Stimulated activated CD8-positive, alpha-beta memory T cell treated with anti-CD3 and anti-CD28 coated beads, Interleukin-2, amount 100 ng/mL, for 1 hour (primary cell): ENCODE measurements at regions not wholly inside any gene's neighbourhood (a gene's known extent, or its start where the extent isn't known, plus 50 kb on each side); places are given as distances from the start of the nearest gene placed in this dataset.

Source experiments
- DNase-seq, 2 donors: peaks; one replicate each; pipeline ENCODE4 v3.0.0-alpha.2; 2020; ENCODE audit warnings: low read depth in 2 of 2

DNA sequence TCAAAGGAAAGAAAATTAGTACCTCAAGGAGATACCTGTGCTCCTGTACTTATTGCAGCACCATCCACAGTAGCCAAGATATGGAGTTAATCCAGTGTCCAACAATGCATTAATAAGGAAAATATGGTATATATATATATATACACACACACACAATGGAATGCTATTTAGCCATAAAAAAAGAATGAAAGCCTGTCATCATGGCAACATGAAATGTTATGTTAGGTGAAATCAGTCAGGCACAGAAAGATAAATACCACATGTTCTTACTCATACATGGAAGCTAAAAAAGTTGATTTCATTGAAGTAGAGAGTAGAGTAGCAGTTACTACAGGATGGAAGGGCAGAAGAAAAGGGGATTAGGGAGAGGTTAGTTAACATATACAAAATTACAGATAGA is 601.5 kb downstream of the ANXA1 start:
- DNase-seq = no peak

DNA sequence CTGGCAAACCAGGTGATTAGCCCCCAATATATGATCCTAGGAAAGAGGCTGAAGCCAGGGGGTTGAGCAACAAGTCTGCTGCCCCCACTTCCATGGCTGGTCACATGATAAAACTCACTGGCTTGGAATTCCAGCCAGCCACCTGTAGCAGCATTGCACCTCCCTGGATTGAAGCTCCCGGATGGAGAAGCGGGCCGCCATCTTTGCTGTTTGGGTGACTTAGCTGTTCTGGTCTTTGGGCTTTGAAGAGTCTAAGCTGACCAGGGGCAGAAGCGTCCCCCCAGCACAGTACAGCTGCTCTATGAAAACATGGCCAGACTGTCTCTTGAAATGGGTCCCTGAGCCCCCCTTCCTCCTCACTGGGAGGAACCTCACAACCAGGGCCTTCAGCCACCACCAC is 610.2 kb downstream of the ANXA1 start:
- no peak for DNase-seq

DNA sequence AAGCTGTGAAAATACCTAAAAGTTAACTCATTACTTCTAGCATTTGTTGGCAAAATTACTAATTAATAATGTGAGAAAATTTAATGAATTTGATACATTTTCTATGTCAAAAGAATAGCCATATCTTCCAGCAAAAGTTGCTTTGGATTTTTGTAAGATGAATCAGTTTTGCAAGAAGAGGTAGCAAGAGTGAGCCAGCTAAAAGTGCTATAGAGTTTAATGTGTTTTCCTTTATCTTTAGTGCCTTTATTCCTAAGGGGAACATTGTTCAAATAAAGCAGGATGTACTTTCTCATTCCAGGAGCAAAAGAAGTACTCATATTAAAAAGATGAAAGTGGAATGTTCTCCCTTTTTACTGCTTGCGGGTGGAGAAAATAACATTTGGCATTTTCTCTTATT is 622.2 kb downstream of the ANXA1 start:
- no peak for DNase-seq

DNA sequence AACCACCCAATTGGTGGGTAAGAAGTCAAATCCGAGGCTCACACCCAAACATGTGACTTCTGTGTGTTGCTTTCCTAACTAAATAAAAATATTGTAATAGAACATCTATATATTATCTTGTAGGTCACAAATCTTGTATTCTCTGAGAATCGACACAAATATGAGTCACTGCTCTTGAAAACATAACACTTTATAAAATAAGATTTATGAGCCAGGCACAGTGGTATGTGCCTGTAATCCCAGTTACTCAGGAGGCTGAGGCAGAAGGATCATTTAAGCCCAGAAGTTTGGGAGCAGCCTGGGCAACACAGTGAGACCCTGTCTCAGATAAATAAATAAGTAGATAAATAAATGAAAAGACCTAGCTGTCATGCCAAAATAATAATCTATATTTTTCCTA is 624.1 kb downstream of the ANXA1 start:
- no peak for DNase-seq

DNA sequence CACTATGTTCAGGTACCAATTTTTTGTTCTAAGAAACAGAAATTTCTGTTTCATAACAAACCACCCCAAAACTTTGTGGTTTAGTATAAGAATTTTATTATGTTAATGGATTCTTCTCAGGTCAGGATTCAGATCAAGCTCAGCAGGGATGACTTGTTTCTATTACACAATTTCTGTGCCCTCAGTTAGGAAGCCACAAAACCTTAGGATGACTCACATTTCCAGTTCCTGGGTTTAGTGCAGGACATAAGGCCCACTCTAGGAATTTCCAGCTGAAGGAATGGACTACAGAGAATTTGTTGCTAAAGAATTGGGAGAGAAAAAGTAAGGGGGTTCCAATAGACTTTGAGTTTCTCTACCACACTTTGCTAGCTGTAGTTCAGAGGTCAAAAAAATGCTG is 629.3 kb downstream of the ANXA1 start:
- no peak for DNase-seq

DNA sequence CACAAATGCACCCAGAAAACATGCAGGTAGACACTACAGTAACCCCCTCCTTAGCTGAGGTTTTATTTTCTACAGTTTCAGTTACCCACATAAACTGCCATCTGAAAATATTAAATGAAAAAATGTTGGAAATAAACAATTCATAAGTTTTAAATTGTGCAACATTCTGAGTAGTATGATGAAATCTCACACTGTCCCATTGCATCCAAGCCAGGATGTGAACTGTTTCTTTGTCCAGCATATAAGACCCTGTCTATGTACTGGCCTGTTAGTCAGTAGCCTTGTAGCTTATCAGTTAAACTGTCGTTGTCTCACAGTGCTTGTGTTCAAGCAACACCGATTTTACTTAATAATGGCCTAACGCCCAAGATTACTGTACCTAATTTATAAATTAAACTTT is 630.5 kb downstream of the ANXA1 start:
- no peak for DNase-seq

DNA sequence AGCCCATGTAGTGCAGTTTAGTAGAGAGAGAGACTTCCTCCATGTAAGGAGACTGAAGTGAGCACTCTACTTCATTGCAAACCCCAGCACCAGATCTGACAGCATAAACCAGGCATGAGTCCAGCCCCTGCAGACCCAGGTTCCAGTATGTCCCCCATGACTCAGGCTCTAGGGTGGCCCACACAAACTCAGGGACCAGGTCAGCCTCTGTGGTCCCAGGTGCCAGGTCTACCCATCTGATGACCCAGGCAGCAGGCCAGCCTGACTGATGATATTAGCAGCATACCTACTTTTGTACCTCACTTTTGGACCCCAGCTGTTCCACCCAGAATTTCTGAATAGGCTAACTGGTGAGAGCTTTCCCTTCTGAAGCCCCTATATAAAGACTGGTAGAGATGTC is 647.8 kb downstream of the ANXA1 start:
- no peak for DNase-seq

DNA sequence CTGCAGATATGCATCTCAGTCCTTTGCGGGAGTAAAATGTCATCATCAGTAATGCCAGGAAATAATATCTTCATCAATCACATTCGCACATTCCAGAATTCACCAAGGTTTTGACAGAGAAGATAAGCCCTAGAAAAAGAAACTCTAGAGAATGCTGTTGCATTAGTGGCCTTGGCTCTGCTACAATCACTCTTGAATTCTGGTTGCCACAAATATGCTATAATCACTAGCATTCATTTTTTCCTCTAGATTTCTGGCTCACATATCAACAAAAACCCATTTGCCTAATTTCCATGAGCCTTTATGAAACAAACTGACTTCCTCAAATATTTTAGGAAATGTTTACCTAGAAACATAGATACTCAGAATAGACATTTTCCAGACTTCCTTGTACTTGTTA is 653.4 kb downstream of the ANXA1 start:
- no peak for DNase-seq

DNA sequence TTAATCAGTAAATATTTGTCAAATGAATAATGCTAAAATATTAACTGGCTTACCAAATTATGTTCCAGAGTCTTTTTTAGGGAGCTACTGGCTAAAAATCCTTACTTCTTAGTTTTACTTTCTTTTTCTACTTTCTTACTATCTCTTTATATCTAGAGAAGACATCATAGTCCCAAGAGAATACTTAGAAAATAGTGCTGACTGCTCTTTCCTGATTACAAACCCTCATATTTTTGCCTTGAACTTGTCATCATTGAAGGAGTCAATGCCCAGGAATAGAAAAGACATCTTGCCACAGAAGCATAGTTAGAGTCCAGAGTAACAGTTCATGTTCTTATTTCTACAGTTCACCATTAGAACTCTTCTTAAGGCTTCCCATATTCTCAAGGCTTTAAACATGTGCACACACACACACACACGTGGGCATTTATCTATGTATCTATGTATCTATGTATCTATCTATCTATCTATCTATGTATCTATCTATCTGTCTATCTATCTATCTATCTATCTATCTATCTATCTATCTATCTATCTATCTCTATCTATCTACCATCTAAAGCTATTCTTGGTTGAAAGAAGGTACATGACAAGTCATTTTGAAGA is 654.3 kb downstream of the ANXA1 start:
- no peak for DNase-seq

DNA sequence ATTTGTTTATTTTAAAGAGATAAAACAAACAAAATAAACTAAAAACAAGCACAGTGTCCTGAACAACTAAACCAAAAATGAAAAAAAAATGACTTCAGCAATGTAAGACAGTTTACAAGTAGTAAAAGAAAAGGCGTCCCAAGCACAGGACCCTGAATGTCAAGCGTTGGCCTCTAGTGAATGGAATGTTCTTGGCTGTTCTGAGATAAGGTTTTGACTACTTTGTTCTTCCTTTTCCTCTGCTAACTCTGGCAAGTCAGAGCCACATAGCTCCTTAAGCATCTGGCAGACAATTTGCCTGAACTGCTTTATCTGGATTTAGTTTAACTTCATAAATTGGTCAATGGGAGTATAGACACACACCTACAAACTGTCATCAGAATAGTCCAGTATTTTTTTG is 655.2 kb downstream of the ANXA1 start:
- DNase-seq = no peak

DNA sequence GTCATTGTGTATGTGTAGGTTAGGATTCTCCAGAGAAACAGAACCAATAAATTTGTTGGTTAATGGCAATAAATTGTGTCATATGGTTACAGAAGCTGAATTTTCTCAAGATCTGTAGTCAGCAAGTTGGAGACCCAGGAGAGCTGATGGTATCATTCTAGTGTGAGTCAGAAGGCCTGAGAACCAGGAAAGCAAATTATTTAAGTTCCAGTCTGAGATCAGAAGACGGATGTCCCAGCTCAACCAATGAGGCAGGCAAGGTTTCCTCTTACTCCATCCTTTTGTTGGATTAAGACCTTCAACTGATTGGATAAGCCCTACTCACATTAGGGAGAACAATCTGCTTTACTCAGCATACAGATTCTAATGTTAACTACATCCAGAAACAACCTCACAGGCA is 656.3 kb downstream of the ANXA1 start:
- no peak for DNase-seq

DNA sequence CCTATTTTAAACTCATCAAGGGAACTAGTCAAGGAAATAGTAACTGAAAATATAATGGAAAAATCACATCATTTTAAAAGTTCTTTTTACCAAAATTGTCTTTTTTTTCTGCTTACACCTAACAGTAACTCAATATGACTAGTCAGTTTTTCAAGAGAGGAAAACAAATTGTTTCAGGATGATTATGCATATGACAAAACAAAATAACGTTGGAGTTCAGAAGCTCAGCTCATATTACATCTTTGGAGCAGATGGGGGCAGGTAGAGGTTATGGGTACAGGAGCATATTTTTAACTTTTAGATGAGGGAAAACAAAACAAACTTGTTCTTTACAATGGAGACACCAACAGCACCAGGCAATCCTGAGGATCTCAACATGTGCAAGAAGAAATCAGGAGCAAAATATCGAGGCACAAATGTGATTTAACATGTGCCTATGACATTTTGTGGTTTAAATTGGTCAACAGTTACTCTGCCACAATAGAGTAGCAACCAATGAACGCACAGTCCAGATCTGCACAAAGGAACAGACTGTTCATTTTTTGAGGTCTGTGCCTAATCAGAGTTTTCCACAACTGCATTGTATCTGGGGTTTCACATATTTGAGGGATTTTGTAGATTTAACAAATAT is 659.0 kb downstream of the ANXA1 start:
- no peak for DNase-seq

DNA sequence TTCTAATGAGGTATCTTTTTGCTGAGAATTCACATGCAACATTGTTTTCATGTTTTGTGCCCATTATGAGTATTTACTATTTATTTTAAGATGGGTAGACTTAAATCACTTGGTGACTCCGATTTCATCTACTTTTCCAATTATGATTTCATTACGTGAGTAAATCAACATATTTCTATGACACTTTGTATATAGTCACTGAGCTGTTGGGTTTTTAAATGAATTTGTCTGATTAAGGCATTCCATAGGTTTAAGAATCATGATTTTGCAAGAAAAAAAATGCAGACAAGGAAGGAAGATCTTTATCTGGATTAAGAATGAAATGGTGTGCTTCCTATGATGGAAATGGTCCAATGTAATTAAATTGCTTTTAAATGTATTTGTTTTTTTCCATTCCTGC is 661.9 kb downstream of the ANXA1 start:
- no peak for DNase-seq

DNA sequence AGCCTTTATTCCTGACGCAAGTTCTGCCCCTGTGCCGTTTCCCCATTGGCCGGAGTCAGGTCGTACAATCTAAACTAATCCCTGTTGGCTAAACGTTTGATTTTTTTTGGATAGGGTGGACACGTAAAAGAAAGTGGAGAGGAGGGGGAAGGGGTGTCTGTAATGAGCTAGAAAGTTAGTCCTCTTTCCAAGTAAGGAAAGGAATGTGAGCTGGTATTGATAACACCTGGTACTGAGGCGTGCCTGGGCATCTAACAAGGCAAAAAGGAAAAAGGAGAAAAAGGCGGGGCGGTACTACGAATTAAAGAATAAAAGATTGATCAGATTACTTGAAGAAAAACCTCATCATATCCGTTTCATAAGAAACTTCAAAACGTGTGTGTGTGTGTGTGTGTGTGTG is 665.2 kb downstream of the ANXA1 start:
- DNase-seq = no peak

DNA sequence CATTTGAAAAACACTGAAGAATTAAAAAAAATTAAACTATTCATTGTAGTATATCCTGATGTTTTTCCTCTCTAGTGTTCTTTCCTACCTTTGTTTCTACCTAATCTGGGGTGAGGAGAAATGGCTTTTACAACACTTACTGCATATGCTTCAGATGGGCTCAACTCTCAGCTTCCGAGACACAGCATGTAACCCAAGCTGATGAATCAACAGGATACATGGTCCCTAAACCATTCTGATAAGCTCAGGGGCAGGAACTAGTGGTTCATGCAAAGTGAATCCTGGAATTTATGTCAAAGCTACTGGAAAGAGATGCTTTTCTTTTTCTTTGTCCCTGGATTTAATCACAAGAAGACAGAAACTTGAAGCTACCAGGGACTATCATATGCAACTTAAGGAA is 672.5 kb upstream of the RORB start:
- DNase-seq = no peak

DNA sequence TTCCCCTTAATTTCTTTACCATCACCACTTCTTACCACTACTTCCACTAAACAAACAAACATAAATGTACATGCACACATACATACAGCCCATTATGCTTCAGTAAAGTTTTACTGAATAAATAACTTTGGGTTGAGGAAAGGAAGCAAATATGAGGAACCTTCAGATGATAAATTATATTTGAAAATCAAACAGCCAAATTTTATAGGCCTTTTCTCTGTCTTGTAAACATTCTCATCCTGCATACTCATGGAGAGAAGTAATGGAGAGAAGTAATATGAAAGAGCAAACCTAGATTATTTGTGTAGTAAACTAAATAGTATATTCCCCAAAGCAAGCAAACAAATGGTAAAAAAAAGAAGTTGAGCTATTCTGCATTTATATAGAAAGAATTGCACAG is 658.3 kb upstream of the RORB start:
- no peak for DNase-seq

DNA sequence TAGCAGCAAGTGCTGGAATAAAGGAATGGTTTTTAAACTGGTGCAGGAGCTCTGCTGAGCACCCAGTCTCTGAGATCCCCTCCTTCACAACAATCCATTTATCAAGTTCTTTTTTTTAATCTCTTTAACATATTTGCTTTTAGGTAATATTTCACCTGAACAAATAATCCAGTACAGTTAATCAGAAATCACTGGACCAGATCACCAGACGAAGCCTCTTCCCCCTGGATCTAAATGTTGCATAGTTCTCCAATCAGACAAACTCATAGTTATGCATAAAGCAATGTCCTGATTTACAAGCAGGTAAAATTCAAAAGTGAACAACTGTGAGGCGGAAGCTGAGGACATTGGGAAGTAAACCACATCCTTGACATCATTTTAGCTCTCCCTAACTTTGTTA is 657.7 kb upstream of the RORB start:
- no peak for DNase-seq

DNA sequence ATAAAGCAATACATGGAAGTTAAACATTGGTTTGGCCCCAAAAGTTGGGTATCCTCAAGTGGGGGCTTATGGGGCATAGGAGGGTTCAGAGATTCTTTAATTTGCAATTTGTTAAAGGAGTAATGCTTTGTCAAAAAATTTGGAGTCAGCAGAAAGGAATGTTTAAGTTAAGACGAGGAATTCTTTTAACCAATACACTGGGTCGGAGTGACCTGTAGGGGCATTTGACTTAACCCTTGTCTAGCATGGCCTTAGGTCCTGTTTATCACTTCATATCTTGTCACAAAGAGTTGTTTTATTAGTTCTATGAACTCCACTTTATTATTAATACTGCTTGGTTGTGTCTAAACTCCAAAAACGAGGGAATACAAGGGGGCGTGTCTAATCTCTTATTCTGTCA is 656.1 kb upstream of the RORB start:
- DNase-seq = no peak

DNA sequence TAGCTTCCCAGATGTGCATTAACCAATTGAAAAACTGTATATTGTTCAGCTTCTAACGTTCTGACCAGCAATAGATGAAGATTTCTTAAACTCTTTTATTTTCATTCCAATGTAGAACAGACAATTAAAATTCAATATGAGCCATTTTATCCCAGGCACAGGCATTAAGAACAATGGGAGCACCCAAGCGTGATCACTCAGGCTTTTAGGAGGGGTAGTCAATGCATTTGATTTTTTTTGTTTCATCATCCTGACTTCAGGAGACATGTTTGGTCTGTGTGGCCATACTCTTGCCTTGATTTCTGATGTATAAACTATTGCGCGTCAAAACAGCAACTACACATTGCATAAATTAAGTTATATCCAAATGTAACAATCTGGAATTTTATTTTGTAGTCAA is 653.0 kb upstream of the RORB start:
- no peak for DNase-seq

DNA sequence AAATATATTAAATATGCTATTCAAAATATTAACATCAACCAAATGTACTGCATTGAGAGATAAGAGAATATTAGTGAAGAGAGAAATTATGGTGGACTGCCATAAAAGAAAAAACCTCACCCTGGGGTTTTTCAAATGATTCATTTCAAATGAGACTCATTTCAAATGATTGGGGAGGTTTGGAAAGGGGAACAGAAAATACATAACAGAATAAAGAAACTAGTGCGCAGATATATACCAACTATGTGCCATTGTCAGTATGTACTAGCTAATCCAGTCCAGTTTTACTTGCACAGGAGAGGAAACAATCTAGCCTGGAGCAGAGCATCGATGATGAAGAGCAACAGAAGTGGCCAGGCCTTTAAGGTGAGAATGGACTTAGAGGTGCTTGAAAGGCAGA is 651.6 kb upstream of the RORB start:
- DNase-seq = no peak

DNA sequence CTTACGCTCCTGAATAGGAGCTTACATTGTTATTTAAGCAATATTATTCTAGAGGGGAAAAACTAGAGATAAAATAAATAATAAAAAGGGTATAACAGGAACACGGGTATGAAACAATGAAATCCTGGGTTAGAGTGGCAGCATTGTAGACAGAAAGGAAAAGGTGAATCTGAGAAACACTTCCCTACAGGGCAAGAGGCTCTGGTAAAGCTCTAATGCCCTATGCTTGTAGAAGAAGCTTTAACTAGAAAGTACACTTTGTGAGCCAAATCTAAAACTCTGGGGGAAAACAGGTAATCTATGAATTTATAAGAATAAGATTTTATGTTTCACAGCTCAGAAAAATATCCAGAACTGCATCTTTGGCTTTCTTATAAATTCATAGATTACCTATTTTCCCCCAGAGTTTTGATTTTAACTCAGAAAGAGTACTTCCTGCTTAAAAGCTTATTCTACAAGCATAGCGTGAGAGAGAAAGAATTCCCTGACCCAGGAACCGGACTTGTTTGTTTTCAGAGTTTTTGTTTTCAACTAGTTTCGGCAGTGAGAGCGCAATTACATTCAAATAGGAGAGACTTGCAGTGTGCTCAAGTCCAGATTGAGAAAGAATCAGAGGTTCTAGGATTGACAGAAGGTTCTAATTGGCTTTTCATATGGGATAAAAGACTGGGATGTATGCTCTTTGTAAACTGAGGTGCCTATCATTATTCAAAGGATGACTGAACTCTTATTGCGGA is 651.0 kb upstream of the RORB start:
- no peak for DNase-seq

DNA sequence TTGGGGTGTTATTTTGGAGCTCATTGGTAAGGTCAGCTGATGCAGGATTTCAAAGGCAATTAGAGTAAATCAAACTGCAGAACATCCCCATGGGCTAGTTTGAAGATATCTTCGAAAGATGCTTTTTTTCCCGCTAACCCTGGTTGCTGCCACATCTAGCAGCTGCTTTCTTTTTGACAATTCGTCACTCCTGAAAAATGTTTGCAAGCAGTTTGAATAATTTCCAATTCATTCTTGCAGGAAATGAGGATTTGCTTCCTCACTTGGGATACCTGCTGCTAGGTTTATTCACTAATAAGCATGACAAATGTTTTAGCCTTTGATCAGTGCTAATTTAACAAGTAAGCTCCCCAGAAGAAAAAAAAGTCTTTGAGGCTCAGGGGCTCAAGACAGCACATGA is 649.6 kb upstream of the RORB start:
- DNase-seq = no peak

DNA sequence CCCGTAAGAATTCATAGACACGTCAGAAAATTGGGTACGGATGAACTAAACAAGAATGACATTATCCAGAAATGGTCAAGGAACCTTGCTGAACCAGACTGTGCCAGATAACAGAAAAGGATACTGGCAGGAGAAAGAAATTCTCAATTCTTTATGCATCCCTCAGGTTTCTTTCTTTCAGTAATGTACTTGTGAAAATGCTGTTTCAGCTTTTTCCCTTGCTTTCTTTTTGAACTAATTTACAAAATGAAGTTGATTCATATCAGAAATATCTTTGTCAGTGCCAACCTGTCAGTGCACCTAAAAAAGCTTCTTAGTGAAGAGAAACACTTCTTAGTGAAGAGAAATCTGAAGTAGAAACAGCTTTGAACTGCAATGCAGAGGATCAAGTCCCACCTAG is 643.6 kb upstream of the RORB start:
- DNase-seq = no peak

DNA sequence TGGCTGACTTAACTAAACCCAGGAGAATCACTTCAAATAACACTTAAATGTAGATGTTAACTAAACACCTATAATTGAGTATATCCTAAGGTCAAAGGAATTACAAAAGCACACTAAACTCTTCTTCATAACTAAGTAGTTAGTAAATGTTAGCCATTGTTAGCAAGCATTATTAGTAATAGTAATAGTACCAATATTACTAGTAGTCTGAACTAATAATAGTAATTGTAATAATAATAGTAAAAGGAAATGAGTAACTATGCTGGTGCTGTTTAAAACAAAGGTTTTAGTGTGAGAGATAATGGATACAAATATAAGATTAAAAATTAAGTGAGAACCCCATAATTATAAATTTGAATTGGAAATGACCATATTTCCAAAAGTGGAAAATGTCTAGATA is 641.9 kb upstream of the RORB start:
- DNase-seq = no peak
